ENCODE measurements at regions not wholly inside any gene's neighbourhood (a gene's known extent, or its start where the extent isn't known, plus 50 kb on each side); places are given as distances from the start of the nearest gene placed in this dataset.

GRCh38 chr5:109938453-109938852 lies 248.7 kb downstream of the MAN2A1 start:
- Histone ChIP-seq H2BK120ac (replicated peaks; ENCODE audit: low read depth, low read length) (no peak overlapping the region), H3K14ac (ENCODE audit: insufficient read length) (no peak overlapping the region), H3K27ac (ENCODE audit: low read depth, low read length) (no peak overlapping the region), H3K23ac (ENCODE audit: insufficient read length) (no peak overlapping the region), H2BK20ac (ENCODE audit: low read length) (no peak overlapping the region), H3K36me3 (ENCODE audit: control insufficient read depth in 2 of 4, insufficient read depth in 4 of 4, low read length in 3 of 4) (no peaks in the 10 kb centered on the region), H3K79me1 (ENCODE audit: low read depth, low read length) (no peaks in the 10 kb centered on the region), H3K56ac (replicated peaks; ENCODE audit: insufficient read length, low read depth, low read length) (no peak overlapping the region), H3K18ac (ENCODE audit: extremely low read depth, low read length) (no peak overlapping the region), H3K4me1 (replicated peaks in 1 of 4; ENCODE audit: control insufficient read depth in 3 of 4, insufficient read depth in 4 of 4, low read length in 3 of 4) (no peaks in the 10 kb centered on the region), H2AK5ac (ENCODE audit: low read depth, low read length) (no peak overlapping the region), H3K9ac (replicated peaks in 1 of 4; ENCODE audit: extremely low read depth in 1 of 4, low read depth in 3 of 4, low read length in 3 of 4) (no peak overlapping the region), H4K20me1 (replicated peaks in 1 of 2; ENCODE audit: control insufficient read depth in 1 of 2, insufficient read depth in 2 of 2, low read length in 2 of 2) (no peaks in the 10 kb centered on the region), H3K4me3 (ENCODE audit: extremely low read depth in 1 of 4, insufficient read depth in 2 of 4, low read depth in 3 of 4, low read length in 4 of 4) (no peak overlapping the region), H3K27me3 (replicated peaks in 1 of 4; ENCODE audit: control insufficient read depth in 3 of 4, extremely low read depth in 1 of 4, insufficient read depth in 3 of 4, low read length in 3 of 4) (no peaks in the 10 kb centered on the region), H2BK12ac (ENCODE audit: low read depth, low read length) (no peak overlapping the region), H3K79me2 (ENCODE audit: control insufficient read depth in 1 of 2, insufficient read depth in 2 of 2, low read length in 2 of 2) (no peaks in the 10 kb centered on the region), H2BK5ac (ENCODE audit: low read depth, low read length) (no peak overlapping the region), H2AFZ (ENCODE audit: low read length) (no peak overlapping the region), H2BK15ac (ENCODE audit: low read length) (no peak overlapping the region), H3K23me2 (ENCODE audit: low read depth, low read length) (no peaks in the 10 kb centered on the region), H4K5ac (ENCODE audit: insufficient read length, low read depth, low read length) (no peak overlapping the region), H3K4ac (replicated peaks; ENCODE audit: insufficient read length, low read depth, low read length) (no peak overlapping the region), H4K91ac (replicated peaks; ENCODE audit: insufficient read length, low read length) (no peak overlapping the region), H3K9me3 (ENCODE audit: insufficient read depth in 2 of 2, low read depth in 1 of 2, low read length in 1 of 2) (peaks cover 0 to 5% of the 10 kb centered on the region in 2 experiments; a peak in 1 of 4 replicates), H4K8ac (ENCODE audit: extremely low read depth, insufficient read depth, low read length) (no peak overlapping the region), H3K4me2 (ENCODE audit: insufficient read depth in 1 of 2, low read depth in 2 of 2, low read length in 2 of 2) (no peak overlapping the region)
- POLR2A ChIA-PET (ENCODE audit: partially characterized antibody), result no interaction called here
- WGBS, 2 experiments (ENCODE audit: extremely low coverage in 1 of 2, insufficient coverage in 1 of 2, insufficient read length in 1 of 2, insufficient replicate concordance in 2 of 2, low coverage in 1 of 2, low lambda C conversion rate in 2 of 2, missing lambda C conversion rate in 1 of 2), result 83% methylated on average over 2 of the region's 2 CpGs; no CpG with 5 or more reads in 1 of the 2 experiments
- TF ChIP-seq ATF3 (IDR thresholded peaks at IDR 0.05; ENCODE audit: insufficient read depth, low read depth, low read length) (no peak), CHD2 (IDR thresholded peaks at IDR 0.05; ENCODE audit: low read length) (no peak), RAD21 (IDR thresholded peaks at IDR 0.05 in 1 of 2, conservative IDR thresholded peaks at IDR 0.05 in 1 of 2; ENCODE audit: low read depth in 2 of 2, low read length in 2 of 2) (no peak), MAX (IDR thresholded peaks at IDR 0.05) (no peak), SP1 (IDR thresholded peaks at IDR 0.05; ENCODE audit: low read depth, low read length) (no peak), TCF12 (IDR thresholded peaks at IDR 0.05; ENCODE audit: low read depth, low read length) (no peak), RFX5 (IDR thresholded peaks at IDR 0.05; ENCODE audit: borderline replicate concordance, low read depth, low read length) (no peak), JUND (IDR thresholded peaks at IDR 0.05; ENCODE audit: low read length) (no peak), SIX5 (IDR thresholded peaks at IDR 0.05; ENCODE audit: low read depth, low read length) (no peak), ASH2L (IDR thresholded peaks at IDR 0.05; ENCODE audit: low read length) (no peak), TEAD4 (IDR thresholded peaks at IDR 0.05; ENCODE audit: low read depth, low read length) (no peak), USF2 (IDR thresholded peaks at IDR 0.05; ENCODE audit: low read length) (no peak)
- DNase-seq (ENCODE audit: low read depth in 1 of 2, low spot score in 2 of 2) (no peak), FAIRE-seq (no peak)
- CTCF ChIA-PET (ENCODE audit: partially characterized antibody), result interaction anchor here (0.8 to 2.0 kb wide), 2 partner anchors 12 to 395 kb away, joined by 4 read pairs; no protein-coding TSS in a partner anchor
